Adrenal gland (tissue), 9 donors: ENCODE measurements at regions not wholly inside any gene's neighbourhood (a gene's known extent, or its start where the extent isn't known, plus 50 kb on each side); places are given as distances from the start of the nearest gene placed in this dataset.
A peak's percentile ranks its signal among the peaks of the same experiment; 100 is the strongest.

Experiments
- DNase-seq, 7 donors: peaks; one replicate each; pipeline ENCODE4 v3.0.0-alpha.2; 2019 to 2020
- H3K27ac ChIP-seq, 5 donors: fragments of 200-600 bp; sonication (generic) in 4 of 5; 1 replicate in 3 of 5; 2 replicates in 2 of 5; pipeline versions ENCODE4 v1.5.1 to v1.8.0; 2016 to 2020; ENCODE audit warnings: mild to moderate bottlenecking in 1 of 5
- H3K27me3 ChIP-seq: fragments of 200-600 bp; 2 replicates; pipeline ENCODE4 v1.8.0; 2021
- H3K36me3 ChIP-seq, 2 donors: fragments of 200-600 bp; replicated peaks in 1 of 2; 1 replicate in 1 of 2; 2 replicates in 1 of 2; pipeline versions ENCODE4 v1.5.1 to v1.8.0; 2018 to 2022
- H3K4me1 ChIP-seq, 2 donors: fragments of 200-600 bp; replicated peaks in 1 of 2; 1 replicate in 1 of 2; 2 replicates in 1 of 2; pipeline versions ENCODE4 v1.5.1 to v1.8.0; 2018 to 2021
- H3K4me3 ChIP-seq, 4 donors: fragments of 200-600 bp; sonication (generic) in 3 of 4; one replicate each; pipeline ENCODE4 v1.5.1; 2016 to 2018
- H3K9me3 ChIP-seq, 3 donors: fragments of 200-600 bp; sonication (generic) in 1 of 3; replicated peaks in 1 of 3; 1 replicate in 2 of 3; 2 replicates in 1 of 3; pipeline versions ENCODE4 v1.5.1 to v1.8.0; 2016 to 2021
- CTCF ChIP-seq, 6 experiments: fragments of 450-650 bp in 4 of 6; fragments of 200-600 bp in 2 of 6; sonication (generic) in 1 of 6; IDR thresholded peaks; 1 replicate in 5 of 6; 2 replicates in 1 of 6; pipeline versions ENCODE4 v1.5.1 to v1.8.0; 2016 to 2021; ENCODE audit warnings: antibody characterized with exemption in 6 of 6, mild to moderate bottlenecking in 2 of 6, moderate library complexity in 1 of 6
- POLR2A ChIP-seq, 2 donors: fragments of 450-650 bp; IDR thresholded peaks; one replicate each; pipeline ENCODE4 v1.6.1; 2017; ENCODE audit warnings: antibody characterized with exemption in 2 of 2, mild to moderate bottlenecking in 2 of 2, moderate library complexity in 1 of 2
- WGBS, 4 donors: extraction: QIAGEN DNeasy Blood & Tissue Kit in 2 of 4; methylation state at CpG; one replicate each; pipeline versions ENCODE4 v1.1.5 to v1.1.7; 2013 to 2017; 5-methylcytosine and 5-hydroxymethylcytosine counted together
- intact Hi-C, 2 donors: fragments of 100-400 bp; cut with DNase I; formaldehyde crosslinking; loops; one replicate each; pipeline versions ENCODE4 v1.14.1 to v1.15.0; 2022 to 2023
- donor health status: healthy with polysubstance abuse.
- donor health status: Bipolar disorder and iron deficiency.
- donor health status: DM: yes; HTN: yes; CAD: no.
- donor health status: DM: no; HTN: no; CAD: no.
- donor health status: DM: no; HTN: no; CAD: no.

GRCh38 chr3:194257916-194258668 is 93.0 kb downstream of the CPN2 start:
- intact Hi-C loops = no loop called here
- Histone ChIP-seq H3K4me1 (peaks cover 0 to 7% of the 10 kb centered on the region in 2 donors), H3K27ac (no peak overlapping the region), H3K36me3 (no peaks in the 10 kb centered on the region), H3K27me3 (no peaks in the 10 kb centered on the region), H3K4me3 (no peak overlapping the region), H3K9me3 (no peaks in the 10 kb centered on the region)
- DNase-seq = peak in 1 of 7 donors; percentile 21
- TF ChIP-seq POLR2A (IDR thresholded peaks at IDR 0.05) (no peak), CTCF (IDR thresholded peaks at IDR 0.05) (no peak)
- WGBS, 4 donors = 82 to 94% (median 90%) methylated on average over 1 of the region's 1 CpG

GRCh38 chr3:194259982-194260766 is 91.0 kb downstream of the CPN2 start:
- WGBS, 4 donors = 71 to 78% (median 73%) methylated on average over 9 of the region's 9 CpGs
- peak in 2 of 7 donors; percentile 23 to 53 for DNase-seq
- Histone ChIP-seq H3K4me3 (no peak overlapping the region), H3K9me3 (no peaks in the 10 kb centered on the region), H3K27me3 (no peaks in the 10 kb centered on the region), H3K36me3 (no peaks in the 10 kb centered on the region), H3K27ac (peak overlapping the region in 1 of 5 donors; percentile 7), H3K4me1 (peaks cover 0 to 7% of the 10 kb centered on the region in 2 donors)
- TF ChIP-seq CTCF (IDR thresholded peaks at IDR 0.05) (no peak), POLR2A (IDR thresholded peaks at IDR 0.05) (no peak)
- intact Hi-C loops = loop anchor here in 1 of 2 donors (5.0 kb wide), 1 partner anchor 118 kb away; no protein-coding TSS in a partner anchor

GRCh38 chr3:194261581-194262063 is 89.5 kb downstream of the CPN2 start:
- DNase-seq = peak in 2 of 7 donors; percentile 24 to 46
- Histone ChIP-seq H3K27me3 (no peaks in the 10 kb centered on the region), H3K4me1 (peaks cover 5 to 18% of the 10 kb centered on the region in 2 donors), H3K36me3 (no peaks in the 10 kb centered on the region), H3K27ac (no peak overlapping the region), H3K4me3 (no peak overlapping the region), H3K9me3 (no peaks in the 10 kb centered on the region)
- 87 to 96% (median 92%) methylated on average over 4 to 6 of the region's 6 CpGs for WGBS, 4 donors
- intact Hi-C loops = loop anchor here in 1 of 2 donors (5.0 kb wide), 1 partner anchor 119 kb away; no protein-coding TSS in a partner anchor
- TF ChIP-seq POLR2A (IDR thresholded peaks at IDR 0.05) = no peak
- no peak for TF ChIP-seq CTCF (IDR thresholded peaks at IDR 0.05)
